Epithelial cell of esophagus (primary cell): ENCODE measurements at regions not wholly inside any gene's neighbourhood (a gene's known extent, or its start where the extent isn't known, plus 50 kb on each side); places are given as distances from the start of the nearest gene placed in this dataset.
A peak's percentile ranks its signal among the peaks of the same experiment; 100 is the strongest.
"Not testable (repeated sequence)": the region's sequence is repeated elsewhere in the genome, so short reads cannot be mapped to it uniquely, and the experiment has no call there.

Experiments used
- DNase-seq: peaks from one replicate; pipeline ENCODE4 v3.0.0; 2010; ENCODE audit warnings: low read depth
- H3K4me3 ChIP-seq: 2 replicates; pipeline ENCODE4 v1.5.1; 2011; ENCODE audit warnings: mild to moderate bottlenecking, low read length, control low read depth
- TF ChIP-seq, protein P1 (sequence below): IDR thresholded peaks from 2 replicates; pipeline ENCODE4 v1.5.1; 2011; ENCODE audit warnings: low read depth, mild to moderate bottlenecking, low read length, control low read depth, inconsistent platforms; ENCODE audit not compliant: insufficient read depth; ENCODE audit errors: missing control alignments

DNA sequence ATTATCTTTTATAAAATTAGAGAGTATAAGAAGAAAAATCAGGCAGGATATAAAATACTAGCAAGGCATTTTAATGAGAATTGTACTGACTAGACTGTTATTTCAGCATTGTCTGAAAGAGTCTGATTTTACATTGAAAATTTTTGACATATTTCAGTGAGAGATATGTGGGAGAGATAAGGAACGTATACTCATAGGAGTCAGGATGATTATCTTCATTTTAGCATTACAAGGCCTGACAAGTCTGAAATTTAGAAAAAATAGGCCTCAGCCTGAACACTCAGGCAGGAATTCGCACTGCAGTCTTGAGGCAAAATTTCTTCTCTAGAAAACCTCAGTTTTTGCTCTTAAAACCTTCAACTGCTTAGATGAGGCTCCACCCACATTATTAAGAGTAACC lies 386.0 kb downstream of the HGF start:
- H3K4me3 ChIP-seq, result no peak overlapping the region
- no peak for DNase-seq
- TF ChIP-seq, protein P1, sequence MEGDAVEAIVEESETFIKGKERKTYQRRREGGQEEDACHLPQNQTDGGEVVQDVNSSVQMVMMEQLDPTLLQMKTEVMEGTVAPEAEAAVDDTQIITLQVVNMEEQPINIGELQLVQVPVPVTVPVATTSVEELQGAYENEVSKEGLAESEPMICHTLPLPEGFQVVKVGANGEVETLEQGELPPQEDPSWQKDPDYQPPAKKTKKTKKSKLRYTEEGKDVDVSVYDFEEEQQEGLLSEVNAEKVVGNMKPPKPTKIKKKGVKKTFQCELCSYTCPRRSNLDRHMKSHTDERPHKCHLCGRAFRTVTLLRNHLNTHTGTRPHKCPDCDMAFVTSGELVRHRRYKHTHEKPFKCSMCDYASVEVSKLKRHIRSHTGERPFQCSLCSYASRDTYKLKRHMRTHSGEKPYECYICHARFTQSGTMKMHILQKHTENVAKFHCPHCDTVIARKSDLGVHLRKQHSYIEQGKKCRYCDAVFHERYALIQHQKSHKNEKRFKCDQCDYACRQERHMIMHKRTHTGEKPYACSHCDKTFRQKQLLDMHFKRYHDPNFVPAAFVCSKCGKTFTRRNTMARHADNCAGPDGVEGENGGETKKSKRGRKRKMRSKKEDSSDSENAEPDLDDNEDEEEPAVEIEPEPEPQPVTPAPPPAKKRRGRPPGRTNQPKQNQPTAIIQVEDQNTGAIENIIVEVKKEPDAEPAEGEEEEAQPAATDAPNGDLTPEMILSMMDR, result no peak

GRCh38 chr7:81374641-81375040 lies 395.2 kb downstream of the HGF start:
- not testable (repeated sequence) for H3K4me3 ChIP-seq, DNase-seq

DNA sequence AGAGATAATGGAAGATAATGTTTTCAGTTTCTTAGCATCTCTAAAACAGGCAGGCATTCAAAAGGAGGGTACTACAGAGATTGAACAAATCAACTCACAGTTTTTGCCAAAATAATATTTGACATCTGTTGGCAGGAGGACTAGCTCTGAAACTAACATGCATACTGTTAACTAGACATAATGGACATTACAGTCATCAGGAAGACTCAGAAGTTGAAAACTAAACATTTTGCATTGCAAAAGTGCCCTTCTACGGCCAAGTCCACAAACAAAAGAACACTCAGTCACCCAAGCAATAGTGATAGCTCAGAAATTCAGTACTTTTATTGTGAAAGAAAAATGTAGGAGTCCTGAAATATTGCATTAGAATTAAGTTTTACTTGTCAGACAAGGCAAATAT lies 399.0 kb downstream of the HGF start:
- DNase-seq, result no peak
- H3K4me3 ChIP-seq, result no peak overlapping the region
- TF ChIP-seq, protein P1, result no peak

DNA sequence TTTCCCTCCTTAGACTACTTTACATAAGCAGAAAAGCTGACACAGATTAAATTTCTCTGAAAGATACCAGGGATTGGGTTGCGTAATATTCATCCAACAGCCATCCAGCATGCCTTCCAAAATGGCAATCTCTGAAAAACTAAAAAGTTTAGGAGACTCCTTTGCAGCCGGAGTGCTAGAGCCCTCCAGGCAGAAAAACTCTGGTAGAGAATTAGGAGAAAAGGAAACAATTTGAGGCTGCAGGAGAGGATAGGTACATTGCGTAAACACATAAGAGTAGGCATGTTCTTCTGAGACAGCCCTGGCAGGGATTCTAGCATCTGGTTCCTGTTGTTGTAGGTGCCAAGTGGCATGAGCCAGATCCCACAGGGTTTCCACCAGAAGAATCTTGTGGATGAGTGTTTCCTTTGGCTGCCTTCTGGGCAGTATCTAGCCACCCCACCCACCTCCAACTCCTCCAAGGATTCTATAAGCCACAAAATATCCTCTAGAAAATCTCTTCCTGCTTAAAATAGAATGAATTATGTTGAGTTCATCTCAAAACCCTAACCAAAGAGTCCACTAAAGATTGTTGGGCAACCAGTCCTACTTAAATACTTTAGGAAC lies 402.4 kb downstream of the HGF start:
- DNase-seq, result peak; percentile 40
- TF ChIP-seq, protein P1, result no peak
- H3K4me3 ChIP-seq, result no peak overlapping the region

DNA sequence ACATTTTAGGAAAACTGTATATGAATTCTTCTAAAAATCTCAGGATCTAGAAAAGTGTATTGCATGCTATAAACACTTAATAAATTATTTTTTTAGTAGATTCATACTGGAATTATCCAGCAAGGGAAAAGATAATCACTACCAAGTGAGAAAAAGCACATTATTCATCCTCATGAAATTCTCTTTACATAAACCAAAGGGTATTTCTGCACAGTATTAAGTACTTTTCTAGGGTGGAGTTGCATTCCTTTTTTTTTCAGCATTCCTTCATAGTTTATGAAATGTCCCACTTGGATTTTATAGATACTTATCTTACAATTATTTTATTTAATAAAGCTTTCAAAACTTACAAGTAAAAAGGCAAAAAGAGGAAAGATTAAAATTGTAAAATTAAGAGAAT lies 403.3 kb downstream of the HGF start:
- DNase-seq, result no peak
- TF ChIP-seq, protein P1, result no peak

DNA sequence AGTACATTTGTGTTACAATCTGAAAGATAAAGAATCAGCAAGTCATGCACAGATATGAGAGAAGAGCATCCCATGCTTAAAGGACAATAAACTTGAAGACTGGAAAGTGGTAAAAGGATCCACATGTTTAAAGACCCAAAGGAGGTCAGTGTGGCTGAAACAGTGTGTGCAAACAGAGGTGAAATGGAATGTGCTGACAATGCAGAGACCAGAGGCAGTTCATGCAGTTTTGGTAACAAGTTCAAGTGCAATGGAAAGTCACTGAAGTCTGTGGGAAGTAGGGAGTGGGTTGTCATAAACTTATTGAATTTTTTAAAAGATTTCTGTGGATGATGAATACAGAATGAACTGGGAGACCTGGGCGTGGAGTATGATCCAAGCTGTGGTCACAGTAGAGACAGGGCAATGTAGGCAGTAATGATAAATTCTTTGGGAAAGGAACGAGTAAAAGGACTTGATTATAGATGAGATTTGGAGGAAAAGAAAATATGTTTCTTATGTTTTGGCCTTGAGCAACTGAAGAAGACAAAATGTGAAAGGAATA lies 408.0 kb downstream of the HGF start:
- no peak overlapping the region for H3K4me3 ChIP-seq
- TF ChIP-seq, protein P1, result no peak
- DNase-seq, result no peak

More for the DNA sequence above, 403.3 kb downstream of the HGF start:
- H3K4me3 ChIP-seq, result no peak overlapping the region

- no peak overlapping the region for H3K4me3 ChIP-seq
- TF ChIP-seq, protein P1, result no peak
- DNase-seq, result no peak
These were observed 413.9 kb downstream of the HGF start for GRCh38 chr7:81355911-81356310.
